ENCODE measurements at regions not wholly inside any gene's neighbourhood (a gene's known extent, or its start where the extent isn't known, plus 50 kb on each side); places are given as distances from the start of the nearest gene placed in this dataset.

GRCh38 chr11:110026858-110027626, 66.2 kb upstream of the ZC3H12C start:
- no peak for DNase-seq (ENCODE audit: low spot score)
- in situ Hi-C loops (cut with HindIII; ENCODE audit: low sequenced_read_pairs): no loop called here

DNA sequence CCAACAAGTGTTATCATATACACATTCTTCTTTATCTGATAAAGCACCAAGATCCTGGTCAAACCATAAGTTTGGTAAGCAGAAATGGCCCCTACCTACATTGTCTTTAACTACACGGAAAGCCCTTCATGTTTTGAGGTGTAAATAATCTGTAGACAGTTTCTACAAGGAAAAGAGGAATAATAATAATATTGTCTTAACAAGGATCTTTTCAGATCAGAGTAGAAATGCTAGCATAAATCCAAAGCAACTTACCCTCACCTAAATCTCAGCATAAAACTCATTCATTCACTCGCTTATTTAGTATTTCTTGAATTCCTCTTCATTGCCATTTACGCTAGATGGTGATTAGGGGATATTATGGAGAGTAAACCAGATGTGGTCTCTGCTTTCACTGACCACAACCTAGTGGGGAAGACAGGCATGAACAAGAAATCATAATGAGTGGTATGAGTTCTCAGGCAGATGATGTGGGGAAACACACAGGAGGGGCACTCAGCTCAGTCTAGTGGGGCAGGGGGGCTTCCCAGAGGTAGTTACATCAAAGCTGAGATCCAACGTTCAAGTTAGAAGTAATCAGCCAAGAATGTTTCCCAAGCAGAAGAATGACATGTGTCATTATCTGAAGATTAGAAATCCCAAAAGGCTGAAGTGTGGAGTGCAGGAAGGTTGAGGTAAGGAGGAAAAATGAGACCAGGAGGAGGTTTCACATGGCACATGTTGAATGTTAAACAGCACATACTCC, 65.4 kb upstream of the ZC3H12C start:
- in situ Hi-C loops (cut with HindIII; ENCODE audit: low sequenced_read_pairs): no loop called here
- no peak for DNase-seq (ENCODE audit: low spot score)

- in situ Hi-C loops (cut with HindIII; ENCODE audit: low sequenced_read_pairs): no loop called here
- DNase-seq (ENCODE audit: low spot score): no peak
Measured at GRCh38 chr11:110028921-110029320, 64.3 kb upstream of the ZC3H12C start.

GRCh38 chr11:110029714-110030113, 63.5 kb upstream of the ZC3H12C start:
- no peak for DNase-seq (ENCODE audit: low spot score)
- in situ Hi-C loops (cut with HindIII; ENCODE audit: low sequenced_read_pairs): no loop called here

DNA sequence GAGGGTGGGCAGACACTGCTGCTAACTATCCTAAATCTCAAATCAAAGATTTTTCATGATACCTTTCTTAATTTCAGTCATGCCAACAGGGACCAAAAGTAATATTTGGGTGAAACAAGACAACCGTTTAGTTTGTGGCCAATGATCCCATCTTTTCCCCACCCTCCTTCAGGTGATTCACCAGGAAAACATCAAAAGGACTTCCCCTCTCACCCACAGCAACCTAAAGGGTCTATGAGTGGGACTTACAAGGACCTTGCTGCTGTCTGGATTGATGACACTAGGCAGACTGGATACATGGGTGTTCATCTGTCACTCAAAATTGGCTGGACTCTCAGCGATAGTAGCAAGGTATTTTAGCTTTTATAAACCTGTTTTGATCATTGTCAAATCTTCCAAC, 62.0 kb upstream of the ZC3H12C start:
- in situ Hi-C loops (cut with HindIII; ENCODE audit: low sequenced_read_pairs): no loop called here

DNA sequence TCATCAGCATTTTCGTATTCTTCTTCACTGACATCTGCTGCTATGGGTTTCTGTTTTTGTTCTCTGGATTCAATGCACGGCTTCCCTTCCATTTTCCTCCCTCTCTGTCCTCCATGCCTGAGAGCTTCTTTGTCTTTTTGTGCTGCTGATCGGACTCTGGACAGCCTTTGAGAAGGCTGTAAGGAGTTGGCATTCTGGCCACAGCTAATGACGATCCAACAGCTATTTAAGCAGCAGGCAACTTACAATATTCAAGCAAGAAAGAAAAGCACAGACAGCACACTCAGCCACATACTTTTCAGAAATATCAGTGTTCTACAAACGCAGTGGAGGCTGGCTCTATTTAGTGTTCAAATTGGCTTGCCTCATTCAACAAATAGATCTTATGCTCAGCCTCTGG, 60.9 kb upstream of the ZC3H12C start:
- in situ Hi-C loops (cut with HindIII; ENCODE audit: low sequenced_read_pairs): no loop called here
- peak; percentile 12 for DNase-seq (ENCODE audit: low spot score)

More for the DNA sequence above, 62.0 kb upstream of the ZC3H12C start:
- DNase-seq (ENCODE audit: low spot score): no peak

- no peak for DNase-seq (ENCODE audit: low spot score)
- in situ Hi-C loops (cut with HindIII; ENCODE audit: low sequenced_read_pairs): no loop called here
Measured at GRCh38 chr11:110032957-110033570, 60.1 kb upstream of the ZC3H12C start.

- in situ Hi-C loops (cut with HindIII; ENCODE audit: low sequenced_read_pairs): no loop called here
- DNase-seq (ENCODE audit: low spot score): no peak
Measured at GRCh38 chr11:110034806-110035205, 58.4 kb upstream of the ZC3H12C start.

DNA sequence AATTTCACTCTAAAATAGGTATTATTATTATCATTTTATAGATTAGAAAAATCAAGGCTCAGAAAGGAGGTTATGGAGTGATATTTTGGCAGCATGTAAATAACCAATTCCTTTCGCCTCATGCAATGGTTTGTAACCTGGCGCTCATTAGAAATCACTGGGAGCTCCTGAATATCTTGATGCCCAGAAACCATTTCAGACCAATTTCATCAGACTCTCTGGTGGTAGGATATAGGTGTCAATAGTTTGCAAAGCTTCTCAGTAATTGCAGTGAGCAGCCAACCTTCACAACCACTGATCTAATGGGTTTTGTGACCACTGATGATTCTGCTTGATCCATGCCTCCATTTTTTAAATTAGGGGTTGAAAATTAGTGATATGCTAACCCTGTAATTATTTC, 57.8 kb upstream of the ZC3H12C start:
- in situ Hi-C loops (cut with HindIII; ENCODE audit: low sequenced_read_pairs): no loop called here
- no peak for DNase-seq (ENCODE audit: low spot score)

DNA sequence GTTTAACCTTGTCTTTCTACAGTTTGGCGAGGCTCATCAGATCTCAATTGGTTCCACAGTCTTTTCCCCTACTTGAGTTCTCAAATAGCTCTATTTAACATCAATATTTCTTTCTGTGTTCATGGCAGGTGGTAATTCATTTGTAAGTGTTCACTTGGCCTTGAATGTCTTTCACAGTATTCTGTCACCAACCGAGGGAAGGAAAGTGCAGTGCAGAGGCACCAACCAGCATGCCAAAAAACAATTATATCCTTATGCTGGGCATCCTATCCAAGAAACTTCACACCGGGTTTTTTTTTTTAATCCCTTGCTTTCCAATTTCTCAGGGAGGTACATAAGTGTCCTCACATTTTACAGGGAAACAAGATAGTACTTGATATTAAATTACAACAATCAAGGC, 55.0 kb upstream of the ZC3H12C start:
- DNase-seq (ENCODE audit: low spot score): no peak
- in situ Hi-C loops (cut with HindIII; ENCODE audit: low sequenced_read_pairs): no loop called here
